NCI-H1417 treated with DMSO at 0.1 percent for 48 hours (cell line): ENCODE measurements at regions not wholly inside any gene's neighbourhood (a gene's known extent, or its start where the extent isn't known, plus 50 kb on each side); places are given as distances from the start of the nearest gene placed in this dataset.

ENCODE experiments used
- DNase-seq: peaks from one replicate; lab custom pipeline; 2025; lab: John Stamatoyannopoulos, UW

- DNase-seq, result peak; percentile 83
Observed at GRCh38 chr11:86193297-86194095, 51.1 kb upstream of the EED start.

- DNase-seq, result peak; percentile 98
Observed at GRCh38 chr11:86192519-86193257, 51.9 kb upstream of the EED start.

- no peak for DNase-seq
Observed at GRCh38 chr11:86191874-86192273, 52.7 kb upstream of the EED start.

GRCh38 chr11:86187027-86187426 lies 57.5 kb upstream of the EED start:
- no peak for DNase-seq

- no peak for DNase-seq
Observed at GRCh38 chr11:86186386-86186785, 58.2 kb upstream of the EED start.

GRCh38 chr11:86185381-86185750 lies 59.2 kb upstream of the EED start:
- DNase-seq, result no peak

GRCh38 chr11:86184728-86185380 lies 59.7 kb upstream of the EED start:
- no peak for DNase-seq

- DNase-seq, result no peak
Observed at GRCh38 chr11:86183694-86184093, 60.9 kb upstream of the EED start.

GRCh38 chr11:86182976-86183584 lies 61.5 kb upstream of the EED start:
- DNase-seq, result no peak

- DNase-seq, result no peak
Observed at GRCh38 chr11:86181379-86181778, 63.2 kb upstream of the EED start.

- DNase-seq, result no peak
Observed at GRCh38 chr11:86180851-86181250, 63.7 kb upstream of the EED start.

- no peak for DNase-seq
Observed at GRCh38 chr11:86180423-86180822, 64.1 kb upstream of the EED start.

- no peak for DNase-seq
Observed at GRCh38 chr11:86179646-86180064, 64.9 kb upstream of the EED start.

- no peak for DNase-seq
Observed at GRCh38 chr11:86177302-86177701, 67.3 kb upstream of the EED start.

GRCh38 chr11:86176165-86176884 lies 68.2 kb upstream of the EED start:
- no peak for DNase-seq

GRCh38 chr11:86175626-86176025 lies 68.9 kb upstream of the EED start:
- DNase-seq, result no peak

- no peak for DNase-seq
Observed at GRCh38 chr11:86175191-86175590, 69.4 kb upstream of the EED start.

GRCh38 chr11:86174101-86175046 lies 70.2 kb upstream of the EED start:
- DNase-seq, result no peak

GRCh38 chr11:86172894-86173293 lies 71.7 kb upstream of the EED start:
- DNase-seq, result no peak

- no peak for DNase-seq
Observed at GRCh38 chr11:86171627-86172026, 72.9 kb upstream of the EED start.
